GM19372 (cell line): ENCODE measurements at regions not wholly inside any gene's neighbourhood (a gene's known extent, or its start where the extent isn't known, plus 50 kb on each side); places are given as distances from the start of the nearest gene placed in this dataset.
"Not testable (repeated sequence)": the region's sequence is repeated elsewhere in the genome, so short reads cannot be mapped to it uniquely, and the experiment has no call there.

Source experiments
- ATAC-seq: cut with Tn5 transposase; IDR thresholded peaks from one replicate; pipeline ENCODE4 v1.9.1; 2021; ENCODE audit warnings: mild to moderate bottlenecking, low read depth, moderate library complexity; ENCODE audit not compliant: unreplicated experiment

DNA sequence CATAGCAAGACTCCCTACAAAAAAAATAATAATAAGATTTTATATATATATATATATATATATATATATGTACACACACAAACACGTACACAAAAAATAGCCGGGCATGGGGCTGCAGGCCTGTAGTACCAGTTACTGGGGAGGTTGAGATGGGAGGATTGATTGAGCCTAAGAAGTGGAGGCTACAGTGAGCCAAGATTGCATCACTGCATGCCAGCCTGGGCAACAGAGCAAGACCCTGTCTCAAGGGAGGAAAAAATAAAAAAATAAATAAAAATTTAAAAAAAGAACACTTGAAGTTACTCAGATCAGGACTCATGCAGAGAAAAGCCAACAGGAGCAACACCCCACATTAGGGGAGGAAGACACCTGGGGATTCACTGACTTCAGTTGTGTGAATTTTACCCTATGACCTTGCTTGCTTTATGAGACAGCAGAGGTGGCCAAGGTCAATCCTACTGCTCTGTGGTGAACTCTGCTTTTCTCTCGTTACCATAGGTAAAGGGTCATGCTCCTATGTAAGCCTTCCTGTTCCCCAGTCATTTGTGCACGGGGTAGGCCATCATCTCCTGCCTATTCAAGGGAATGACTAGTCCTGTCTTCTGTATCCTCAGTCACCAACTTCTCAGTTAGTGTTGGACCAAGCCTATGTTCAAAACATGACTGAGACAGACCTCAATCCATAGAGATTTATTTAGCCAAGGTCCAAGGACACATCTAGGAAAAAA, 1119.8 kb upstream of the TMEM132C start:
- no peak for ATAC-seq

DNA sequence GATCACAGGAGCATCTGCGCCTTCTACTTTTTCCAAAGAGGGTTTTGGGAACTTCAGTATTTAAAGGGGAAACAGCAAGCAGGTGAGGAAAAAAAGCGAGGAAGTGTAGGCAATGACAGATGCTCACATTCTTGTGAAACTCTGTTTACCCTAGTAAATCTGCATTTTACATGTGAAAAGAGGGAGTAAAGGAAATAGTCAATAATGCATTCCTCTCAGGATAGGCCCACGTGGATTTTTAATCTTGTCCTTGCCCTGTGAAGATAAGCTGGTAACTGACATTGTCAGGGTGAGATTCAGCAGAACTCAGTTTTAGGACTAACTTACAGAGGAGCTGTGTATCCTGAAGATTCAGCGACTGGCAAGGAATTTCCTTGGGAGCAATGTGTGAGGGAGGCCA, 1119.2 kb upstream of the TMEM132C start:
- no peak for ATAC-seq

DNA sequence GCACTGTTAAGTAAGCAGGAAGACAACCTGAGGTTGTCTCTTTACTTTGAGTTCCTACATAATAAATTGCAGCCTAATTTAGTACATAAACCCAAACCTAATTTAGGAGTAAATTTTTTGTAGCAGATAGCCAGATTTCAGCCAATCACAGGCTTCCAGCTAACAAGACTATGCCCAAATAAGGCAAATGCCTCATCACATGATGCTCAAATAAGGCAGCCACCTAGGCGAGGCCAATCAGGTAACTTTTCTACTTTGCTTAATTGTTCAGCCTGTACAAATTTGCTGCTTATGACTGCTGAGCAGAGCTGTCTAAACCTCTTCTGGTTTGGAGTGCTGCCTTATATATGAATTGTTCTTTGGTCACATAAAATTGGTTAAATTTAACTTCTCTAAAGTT, 1118.7 kb upstream of the TMEM132C start:
- ATAC-seq, result no peak

DNA sequence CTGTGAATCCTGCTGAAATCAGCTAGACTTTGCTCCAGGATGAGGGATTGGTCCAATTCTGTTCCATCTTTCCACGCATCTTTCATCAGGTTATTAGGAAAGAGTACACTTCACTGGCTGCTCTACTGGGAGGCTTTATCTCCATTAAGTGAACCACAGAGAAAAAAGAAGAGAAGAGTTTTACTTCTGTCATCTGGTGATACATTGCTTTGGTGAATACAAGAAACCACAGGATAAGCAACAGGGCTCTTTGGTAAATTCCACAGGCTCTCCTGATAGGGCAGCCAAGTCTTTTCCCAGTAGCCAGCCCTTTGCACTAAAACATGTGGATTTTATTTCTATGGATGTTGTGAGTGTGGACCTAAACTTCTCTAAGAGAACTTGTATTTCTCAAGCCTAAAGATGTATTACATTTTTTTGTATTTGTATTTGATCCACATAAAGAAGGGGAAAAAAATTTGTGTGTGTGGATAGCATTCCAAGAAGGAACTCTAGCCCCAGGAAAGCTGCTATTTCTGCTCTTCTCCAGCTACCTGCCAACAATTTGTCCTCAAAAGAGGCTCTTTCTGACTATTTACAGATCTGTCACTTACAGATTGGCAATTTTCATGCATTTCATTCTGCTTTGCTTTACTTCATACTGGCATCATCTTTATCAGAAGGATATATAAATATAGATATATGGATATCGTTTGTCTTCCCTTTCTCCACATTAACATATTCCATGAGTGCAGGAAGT, 1117.6 kb upstream of the TMEM132C start:
- no peak for ATAC-seq

DNA sequence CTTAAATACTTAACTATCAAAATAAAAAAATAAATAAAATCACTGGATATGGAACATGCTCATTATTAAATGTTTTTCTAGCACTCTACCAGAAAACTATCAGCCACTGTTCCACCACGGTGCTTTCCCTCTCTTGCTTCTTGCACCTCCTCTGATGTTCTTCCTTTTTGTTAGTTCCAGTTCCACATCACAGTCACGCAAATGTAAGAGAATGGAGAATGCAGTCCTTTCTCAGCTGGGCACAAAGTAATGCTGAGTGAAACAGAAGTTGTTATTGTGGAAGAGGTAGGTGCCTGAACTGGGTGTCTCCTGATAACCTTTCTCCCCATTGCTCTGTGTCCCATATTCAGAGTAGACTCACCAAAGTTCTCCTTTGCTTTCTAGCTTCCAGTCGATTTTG, 1116.9 kb upstream of the TMEM132C start:
- ATAC-seq, result peak; percentile 72

DNA sequence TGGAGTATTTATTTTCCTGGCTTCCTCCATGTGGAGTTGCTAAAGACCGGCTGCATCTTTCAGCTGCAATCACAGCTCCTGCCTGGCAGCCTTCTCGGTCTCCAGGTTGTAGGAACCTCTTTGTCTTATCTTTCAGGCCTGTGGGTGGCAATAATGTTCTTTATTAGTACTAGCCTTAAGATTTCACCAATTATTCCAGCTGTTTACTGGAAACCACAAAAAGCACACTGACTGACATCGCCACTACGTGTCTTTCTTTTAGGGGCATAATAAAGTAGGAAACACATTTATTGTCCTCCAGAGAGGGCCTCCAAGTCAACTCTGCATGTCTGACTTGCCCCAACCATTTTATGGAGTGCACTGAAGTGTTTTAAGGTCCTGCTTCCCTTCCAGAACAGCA, 1116.5 kb upstream of the TMEM132C start:
- peak; percentile 23 for ATAC-seq

DNA sequence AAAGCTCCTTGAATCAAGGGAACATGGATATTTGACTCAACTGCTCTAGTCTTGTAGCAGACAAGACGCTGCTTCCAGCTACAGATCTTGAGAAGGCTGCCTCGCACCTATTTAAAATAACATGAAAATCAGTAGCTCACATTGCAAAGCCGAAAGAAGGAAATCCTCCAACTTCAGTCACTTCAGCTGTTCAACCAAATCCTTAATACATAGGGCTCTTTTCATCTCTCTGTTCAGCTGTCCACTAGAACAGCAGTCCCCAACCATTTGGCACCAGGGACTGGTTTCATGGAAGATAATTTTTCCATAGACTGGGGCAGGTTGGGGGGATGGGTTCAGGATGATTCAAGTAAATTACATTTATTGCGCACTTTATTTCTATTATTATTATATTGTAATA, 1116.0 kb upstream of the TMEM132C start:
- ATAC-seq, result no peak

DNA sequence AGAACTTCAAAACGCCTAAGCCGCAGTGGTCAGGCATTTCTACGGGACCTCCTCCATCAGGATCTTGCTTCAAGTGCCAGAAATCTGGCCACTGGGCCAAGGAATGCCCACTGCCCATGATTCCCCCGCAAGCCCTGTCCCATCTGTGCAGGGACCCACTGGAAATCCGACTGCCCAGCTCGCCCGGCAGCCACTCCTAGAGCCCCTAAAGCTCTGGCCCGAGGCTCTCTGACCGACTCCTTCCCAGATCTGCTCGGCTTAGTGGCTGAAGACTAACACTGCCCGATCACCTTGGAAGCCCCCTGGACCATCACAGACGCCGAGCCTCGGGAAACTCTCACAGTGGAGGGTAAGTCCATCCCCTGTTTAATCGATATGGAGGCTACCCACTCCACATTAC, 1113.0 kb upstream of the TMEM132C start:
- no peak for ATAC-seq

DNA sequence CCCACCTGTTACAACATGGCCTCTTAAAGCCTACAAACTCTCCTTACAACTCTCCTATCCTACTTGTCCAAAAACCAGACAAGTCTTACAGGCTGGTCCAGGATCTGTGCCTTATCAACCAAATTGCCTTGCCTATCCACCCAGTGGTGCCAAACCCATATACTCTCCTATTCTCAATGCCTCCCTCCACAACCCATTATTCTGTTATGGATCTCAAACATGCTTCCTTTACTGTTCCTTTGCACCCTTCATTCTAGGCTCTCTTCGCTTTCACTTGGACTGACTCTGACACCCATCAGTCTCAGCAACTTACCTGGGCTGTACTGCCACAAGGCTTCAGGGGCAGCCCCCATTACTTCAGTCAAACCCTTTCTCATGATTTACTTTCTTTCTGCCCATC, 1112.1 kb upstream of the TMEM132C start:
- ATAC-seq, result not testable (repeated sequence)

DNA sequence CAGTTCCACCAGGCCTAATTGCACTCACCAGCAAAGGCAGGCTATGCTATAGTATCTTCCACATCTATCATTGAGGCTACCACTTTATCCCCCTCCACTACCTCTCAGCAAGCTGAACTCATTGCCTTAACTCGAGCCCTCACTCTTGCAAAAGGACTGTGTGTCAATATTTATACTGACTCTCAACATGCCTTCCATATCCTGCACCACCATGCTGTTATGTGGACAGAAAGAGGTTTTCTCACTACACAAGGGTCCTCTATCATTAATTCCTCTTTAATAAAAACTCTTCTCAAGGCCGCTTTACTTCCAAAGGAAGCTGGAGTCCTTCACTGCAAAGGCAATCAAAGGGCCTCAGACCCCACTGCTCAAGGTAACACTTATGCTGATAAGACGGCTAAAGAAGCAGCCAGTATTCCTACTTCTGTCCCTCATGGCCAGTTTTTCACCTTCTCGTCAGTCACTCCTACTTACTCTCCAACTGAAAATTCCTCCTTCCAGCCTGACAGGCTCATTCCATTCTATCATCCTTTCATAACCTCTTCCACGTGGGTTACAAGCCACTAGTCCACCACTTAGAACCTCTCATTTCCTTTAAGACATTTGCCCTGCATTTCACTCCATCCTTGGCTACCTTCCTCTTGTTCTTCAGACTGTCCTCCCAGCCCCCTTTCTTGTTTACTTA, 1110.9 kb upstream of the TMEM132C start:
- not testable (repeated sequence) for ATAC-seq

DNA sequence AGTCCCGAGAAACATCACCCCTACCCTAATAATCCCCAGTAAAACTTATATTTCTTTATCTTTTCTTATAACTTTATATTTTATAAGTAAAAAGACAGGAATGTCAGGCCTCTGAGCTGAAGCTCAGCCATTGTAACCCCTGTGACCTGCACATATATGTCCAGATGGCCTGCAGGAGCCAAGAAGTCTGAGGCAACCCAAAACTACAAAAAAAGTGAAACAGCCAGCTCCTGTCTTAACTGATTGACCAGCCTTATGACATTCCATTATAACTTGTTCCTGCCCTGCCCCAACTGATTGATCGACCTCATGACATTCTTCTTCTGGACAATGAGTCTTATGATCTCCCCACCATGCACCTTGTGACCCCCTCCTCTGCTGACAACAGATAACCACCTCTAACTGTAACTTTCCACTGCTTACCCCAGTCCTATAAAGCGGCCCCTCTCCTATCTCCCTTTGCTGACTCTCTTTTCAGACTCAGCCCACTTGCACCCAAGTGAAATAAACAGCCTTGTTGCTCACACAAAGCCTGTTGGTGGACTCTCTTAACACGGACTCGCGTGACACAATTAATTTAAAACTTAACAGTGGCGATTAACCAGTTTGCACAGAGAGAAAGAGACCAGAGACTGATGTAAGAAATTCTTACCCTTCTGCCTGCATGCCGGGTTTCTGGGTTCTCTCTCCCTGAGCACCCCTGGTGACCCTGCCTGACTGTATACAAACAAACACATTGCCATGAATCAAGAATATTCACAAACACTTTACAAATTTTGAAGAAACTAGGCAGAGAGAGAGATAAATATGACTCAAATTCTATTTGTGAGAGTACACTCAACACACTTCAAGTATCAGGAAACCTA, 1109.2 kb upstream of the TMEM132C start:
- ATAC-seq, result not testable (repeated sequence)

DNA sequence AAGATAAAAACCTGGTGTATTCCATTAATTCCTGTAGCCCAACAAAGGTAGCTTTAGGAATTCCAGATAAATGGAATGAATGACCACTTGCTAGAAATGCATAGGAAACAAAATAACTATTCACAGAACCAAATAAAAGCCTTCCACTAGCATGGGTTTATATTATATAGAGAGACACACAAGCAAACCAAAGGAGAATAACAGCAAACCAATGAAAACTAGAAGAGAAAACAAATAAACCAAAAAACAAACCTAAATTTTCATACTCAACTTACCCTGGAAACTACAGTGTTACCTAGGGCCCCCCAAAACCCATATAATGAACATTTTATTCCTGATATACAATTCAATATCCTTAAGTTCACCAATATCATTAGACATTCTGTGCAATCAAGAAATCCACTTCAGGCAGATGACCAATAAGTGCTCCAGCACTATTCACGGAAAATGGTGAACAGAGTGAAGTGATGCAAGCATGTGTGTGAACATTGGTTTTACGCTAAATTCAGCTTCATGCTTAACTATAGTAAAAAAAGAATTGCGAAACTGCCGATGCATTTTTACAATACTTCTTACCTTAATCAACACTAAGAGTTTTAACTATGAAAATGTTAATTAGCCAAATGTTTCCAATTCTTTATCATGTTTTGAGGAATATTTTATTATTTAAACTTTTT, 1108.4 kb upstream of the TMEM132C start:
- ATAC-seq, result no peak

DNA sequence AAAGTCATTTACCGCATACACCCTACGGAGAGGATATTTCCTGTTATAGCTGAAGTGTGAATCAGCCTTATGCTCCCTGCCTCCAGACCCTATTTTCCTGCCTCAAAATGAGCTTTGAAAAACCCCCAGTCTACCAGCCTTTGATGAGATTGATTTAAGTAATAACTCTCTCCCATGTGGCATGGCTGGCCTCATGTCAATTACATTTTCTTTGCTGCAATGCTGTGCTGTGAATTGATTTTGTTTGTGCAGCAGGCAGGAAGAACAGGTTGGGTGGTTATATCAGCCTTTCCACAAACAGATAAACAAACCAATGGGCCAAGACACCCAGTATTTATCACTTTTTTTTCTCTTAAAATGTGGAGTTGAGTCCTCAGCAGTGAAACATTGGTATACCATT, 1105.5 kb upstream of the TMEM132C start:
- ATAC-seq, result no peak

DNA sequence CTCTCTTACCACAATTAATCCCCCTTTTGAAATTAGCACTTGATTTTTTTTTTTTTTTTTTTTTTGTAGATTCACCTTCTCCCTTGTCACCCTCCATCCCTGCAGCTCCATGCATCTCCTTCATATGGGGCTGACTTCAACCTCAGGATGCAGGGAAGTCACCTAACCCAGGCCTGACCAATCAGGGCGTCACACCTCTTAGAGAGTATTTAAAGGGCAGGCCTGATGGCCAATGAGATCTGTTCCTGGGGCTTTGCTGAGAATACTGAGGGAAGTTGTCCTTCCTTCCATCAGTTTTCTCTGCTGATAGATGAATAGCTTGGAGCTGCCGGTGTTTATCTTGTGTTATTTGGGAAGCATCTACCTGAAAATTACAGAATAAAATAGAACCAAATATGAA, 1104.7 kb upstream of the TMEM132C start:
- no peak for ATAC-seq

DNA sequence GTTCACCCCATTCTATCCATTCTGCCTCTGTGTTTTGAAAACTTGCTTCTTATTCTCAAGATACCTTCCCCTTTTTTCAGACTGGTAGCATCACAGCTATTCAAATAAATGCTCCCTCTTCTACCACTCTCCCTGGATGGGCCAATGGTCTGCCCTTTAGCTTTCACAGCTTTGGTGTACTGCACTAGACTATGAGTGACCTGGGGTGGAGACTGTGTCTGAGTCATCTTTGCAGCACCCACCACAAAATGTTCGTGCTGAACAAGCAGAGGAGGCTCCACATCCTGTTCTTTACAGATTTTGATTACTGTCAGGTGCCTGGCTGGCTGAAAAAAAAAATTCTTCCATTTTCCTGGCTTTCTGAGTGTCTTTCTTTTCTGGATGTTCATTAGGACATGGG, 1104.1 kb upstream of the TMEM132C start:
- peak; percentile 60 for ATAC-seq

DNA sequence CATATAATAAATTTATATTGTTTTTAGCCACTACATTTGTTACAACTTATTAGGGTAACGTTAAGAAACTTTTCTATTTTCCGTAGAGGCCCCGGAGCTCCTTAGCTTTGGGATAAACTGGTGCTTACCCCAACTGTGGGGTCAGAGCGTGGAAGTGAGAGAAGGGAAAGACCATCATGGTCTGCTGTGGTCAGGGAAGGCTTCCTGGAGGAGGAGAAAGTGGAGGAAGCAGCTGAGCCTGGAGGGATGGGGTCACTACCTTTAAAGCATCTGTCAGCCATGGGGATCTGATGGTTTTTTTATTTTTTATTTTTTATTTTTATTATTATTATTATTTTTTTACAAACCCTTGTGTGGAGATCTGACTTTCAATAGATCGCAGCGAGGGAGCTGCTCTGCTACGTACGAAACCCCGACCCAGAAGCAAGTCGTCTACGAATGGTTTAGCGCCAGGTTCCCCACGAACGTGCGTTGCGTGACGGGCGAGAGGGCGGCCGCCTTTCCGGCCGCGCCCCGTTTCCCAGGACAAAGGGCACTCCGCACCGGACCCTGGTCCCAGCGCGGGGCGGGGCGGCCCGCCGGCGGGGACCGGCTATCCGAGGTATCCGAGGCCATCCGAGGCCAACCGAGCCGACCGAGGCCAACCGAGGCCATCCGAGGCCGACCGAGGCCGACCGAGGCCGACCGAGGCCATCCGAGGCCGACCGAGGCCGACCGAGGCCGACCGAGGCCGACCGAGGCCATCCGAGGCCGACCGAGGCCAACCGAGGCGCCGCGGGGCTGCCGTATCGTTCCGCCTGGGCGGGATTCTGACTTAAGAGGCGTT, 1101.2 kb upstream of the TMEM132C start:
- peak; percentile 68 for ATAC-seq

DNA sequence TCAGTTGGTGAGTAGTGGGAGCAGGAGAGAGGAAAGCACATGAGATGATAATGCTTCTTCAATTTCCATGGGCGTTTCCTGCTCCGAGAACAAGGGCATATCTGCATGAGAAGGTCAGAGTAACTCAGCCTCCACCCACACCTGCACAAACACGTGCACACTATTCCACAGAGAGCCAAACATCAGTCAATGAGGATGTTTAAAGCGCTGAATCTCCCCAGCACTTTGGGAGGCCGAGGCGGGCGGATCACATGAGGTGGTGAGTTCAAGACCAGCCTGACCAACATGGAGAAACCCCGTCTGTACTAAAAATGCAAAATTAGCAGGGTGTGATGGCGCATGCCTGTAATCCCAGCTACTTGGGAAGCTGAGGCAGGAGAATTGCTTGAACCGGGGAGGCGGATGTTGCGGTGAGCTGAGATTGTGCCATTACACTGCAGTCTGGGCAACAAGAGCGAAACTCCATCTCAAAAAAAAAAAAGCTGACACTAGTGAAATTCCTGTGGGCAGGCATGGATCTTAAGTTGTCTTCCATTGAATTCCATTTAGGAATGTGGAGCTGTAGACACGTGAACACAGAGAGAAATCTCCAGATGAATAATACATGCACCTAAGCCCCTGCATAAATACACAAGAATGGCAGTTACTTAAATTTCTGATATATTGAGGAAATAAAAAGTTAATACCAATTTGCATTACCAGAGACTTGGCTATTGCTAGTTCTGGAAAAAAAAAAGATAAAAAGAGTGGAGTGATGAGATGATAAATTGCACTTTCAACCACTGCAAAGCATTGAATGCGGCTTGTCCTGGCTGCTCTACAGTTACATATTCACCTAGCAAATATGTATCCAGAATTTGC, 1097.4 kb upstream of the TMEM132C start:
- no peak for ATAC-seq
